NCI-H146 (cell line): ENCODE measurements at regions not wholly inside any gene's neighbourhood (a gene's known extent, or its start where the extent isn't known, plus 50 kb on each side); places are given as distances from the start of the nearest gene placed in this dataset.

Experiments used
- DNase-seq: peaks from one replicate; lab custom pipeline; 2025; lab: John Stamatoyannopoulos, UW

- DNase-seq: no peak
Measured at GRCh38 chr11:80255021-80255420, 814.2 kb upstream of the TENM4 start.

DNA sequence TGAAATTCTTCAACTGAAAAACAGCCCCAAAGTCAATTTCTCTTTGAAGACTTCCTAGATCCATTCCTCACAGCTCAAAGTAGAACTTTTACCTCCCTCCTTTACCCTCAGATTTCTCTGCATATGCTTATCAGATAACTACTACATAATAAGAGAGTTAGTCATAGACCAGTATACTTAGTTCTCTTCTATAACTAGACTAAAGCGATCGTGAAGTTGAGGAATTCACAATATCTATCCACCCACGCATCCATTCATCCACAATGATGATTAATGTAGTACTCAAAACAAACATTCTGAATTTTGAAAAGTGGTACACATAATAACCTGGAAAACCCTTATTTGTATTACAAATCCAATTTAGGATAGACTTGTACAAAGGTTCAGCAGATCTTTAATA is 800.9 kb upstream of the TENM4 start:
- DNase-seq: no peak

DNA sequence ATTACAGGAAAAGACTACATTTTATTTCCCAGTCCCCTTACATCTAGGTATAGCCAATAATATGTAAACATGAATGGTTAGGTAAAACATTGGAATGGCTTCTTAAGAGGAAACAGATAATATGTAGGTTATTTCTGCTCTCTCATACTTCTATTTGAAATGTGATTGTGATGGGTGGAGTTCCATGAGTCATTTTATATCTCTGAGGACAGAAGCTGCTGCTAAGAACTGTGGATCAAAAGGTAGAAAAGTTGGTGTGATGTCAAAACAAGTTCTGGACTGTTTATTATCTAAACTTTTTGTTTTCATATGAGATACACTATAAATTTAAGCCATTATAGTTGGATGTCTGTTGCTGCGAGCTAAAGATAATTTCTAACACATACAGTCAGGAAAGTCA is 799.4 kb upstream of the TENM4 start:
- DNase-seq: no peak

DNA sequence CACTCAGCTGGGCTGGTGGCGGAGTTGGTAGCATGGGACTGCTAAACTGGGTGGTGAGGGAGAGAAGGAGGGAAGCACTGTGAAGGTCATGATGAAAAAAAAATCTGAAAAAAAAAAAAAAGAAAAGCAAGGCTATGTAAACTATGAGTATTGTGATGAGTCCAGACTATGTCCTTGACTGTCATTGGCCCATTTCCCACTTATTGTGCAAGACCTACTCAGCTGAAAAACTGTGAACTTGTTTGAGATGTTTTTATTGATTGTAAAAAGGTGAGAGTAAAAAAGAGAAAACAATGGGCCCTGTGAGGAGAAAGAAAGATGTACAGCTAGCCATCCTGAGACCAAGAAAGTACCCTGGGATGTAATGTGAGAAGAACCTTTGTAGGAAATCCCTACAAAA is 798.4 kb upstream of the TENM4 start:
- DNase-seq: no peak

DNA sequence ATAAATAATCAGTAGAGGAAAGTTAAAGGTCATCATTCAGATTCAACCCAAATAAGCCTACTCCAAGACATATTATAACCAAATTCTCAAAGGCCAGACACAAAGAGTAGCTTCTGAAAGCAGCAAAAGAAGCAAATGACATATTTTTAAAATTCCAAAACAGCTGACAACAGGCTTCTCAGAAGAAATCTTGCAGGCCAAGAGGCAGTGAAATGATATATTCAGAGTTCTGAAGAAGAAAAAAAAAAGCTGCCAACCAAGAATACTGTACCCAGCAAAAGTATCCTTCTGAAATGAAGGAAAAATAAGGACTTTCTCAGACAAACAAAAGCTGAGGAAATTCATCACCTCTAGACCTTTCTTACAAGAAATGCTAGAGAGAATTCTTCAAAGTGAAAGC is 787.1 kb upstream of the TENM4 start:
- DNase-seq: no peak

GRCh38 chr11:80214413-80214812 is 773.6 kb upstream of the TENM4 start:
- DNase-seq: no peak

DNA sequence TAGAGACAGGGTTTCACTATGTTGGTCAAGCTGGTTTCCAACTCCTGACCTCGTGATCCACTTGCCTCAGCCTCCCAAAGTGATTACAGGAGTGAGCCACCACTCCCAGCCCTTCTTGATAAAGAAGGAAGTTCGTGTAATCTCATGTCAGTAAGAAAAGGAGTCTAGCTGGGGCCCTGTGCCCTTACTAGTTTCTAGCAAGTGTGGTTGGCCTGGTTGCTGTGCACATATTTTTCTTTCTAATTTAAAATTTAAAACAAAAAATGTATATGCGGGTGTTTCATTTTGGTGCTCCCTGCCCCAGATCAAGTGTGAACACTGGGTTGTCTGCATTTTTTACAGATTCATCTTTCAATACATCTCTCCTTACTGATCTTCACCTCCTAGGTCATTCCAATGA is 770.8 kb upstream of the TENM4 start:
- no peak for DNase-seq

GRCh38 chr11:80204021-80204420 is 763.2 kb upstream of the TENM4 start:
- no peak for DNase-seq

DNA sequence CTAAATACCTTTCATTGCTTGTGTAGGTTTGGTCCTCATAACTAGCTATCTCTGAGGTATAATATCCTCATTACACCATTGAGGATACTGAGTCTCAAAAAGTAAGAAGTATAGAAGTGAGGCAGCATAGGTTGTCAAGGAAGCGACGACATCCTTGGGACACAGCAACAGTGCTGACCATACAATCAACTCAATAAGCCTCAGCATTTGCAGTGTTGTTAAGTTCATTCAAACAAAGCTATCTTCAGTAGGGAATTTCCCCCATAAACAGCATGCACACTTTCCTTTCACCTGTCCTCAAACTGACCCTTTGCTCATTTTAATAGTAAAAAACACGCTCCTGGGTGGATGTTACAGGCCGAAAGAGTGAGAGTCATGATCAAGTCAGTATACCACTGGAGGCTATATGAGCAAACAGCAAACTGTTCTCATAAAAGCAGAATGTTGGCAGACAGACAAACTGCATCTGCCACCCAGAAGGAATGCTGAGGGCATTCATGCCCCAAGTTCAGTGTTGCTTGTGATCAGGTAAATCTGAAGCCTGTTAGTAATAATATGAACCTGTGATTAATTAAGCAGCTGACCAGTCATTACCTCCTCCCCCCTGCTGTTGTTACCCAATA is 756.2 kb upstream of the TENM4 start:
- DNase-seq: no peak

GRCh38 chr11:80196041-80196440 is 755.2 kb upstream of the TENM4 start:
- DNase-seq: no peak

GRCh38 chr11:80194625-80195024 is 753.8 kb upstream of the TENM4 start:
- DNase-seq: no peak

DNA sequence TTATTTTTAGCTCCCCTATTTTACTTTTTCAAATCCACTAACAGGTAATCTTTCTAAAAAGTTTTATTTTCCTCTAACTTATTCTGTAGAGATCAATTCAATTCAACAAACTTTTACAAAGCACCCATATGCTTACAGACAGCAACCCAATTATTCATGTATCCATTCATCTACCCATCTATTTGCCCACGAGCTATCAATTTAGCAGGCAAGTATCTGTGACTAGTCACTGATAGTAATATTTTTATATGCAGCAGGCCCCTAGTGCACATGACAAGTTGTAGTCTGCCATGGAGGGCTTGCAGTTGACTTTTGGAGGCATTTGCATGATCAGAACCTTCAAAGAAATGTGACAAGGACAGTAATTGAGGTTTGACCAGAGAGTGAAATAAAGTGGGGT is 753.2 kb upstream of the TENM4 start:
- DNase-seq: no peak

- DNase-seq: no peak
Measured at GRCh38 chr11:80188076-80188627, 747.3 kb upstream of the TENM4 start.

GRCh38 chr11:80186692-80187091 is 745.9 kb upstream of the TENM4 start:
- no peak for DNase-seq

GRCh38 chr11:80182901-80183300 is 742.1 kb upstream of the TENM4 start:
- DNase-seq: no peak

DNA sequence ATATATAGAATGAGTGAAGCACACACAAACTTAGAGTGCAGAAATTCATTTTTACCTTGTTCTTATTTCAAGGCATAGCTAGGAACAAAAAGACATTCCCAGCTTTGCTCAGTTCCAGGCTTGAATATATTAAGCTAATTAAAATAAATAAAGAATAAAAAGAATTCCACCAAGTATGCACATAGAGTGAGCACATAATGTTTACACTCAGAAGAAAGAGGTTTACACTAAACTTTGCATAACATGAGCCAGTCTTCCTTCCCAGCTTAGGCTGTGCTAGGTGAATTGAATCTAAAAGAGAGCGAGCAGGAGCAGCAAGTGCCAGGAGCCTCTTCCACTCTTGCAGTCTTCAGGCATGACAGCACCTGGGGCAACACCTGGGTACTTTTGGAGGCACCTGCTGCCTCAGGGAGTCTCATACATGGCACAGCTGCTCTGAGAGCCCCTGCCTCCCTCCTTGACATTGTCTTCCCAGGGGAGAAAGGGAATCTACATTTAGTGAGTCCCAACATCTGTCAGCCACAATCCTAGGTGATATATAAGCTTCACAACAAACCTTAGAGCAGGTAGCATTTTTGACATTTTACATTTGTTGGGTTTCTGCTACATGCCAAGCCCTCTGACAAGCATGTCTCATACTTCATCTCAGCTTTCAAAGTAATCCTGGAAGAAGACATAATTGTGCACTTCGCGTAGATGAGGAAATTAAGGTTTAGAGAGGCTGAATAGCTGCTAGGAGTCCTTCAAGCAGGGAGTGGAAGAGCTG is 732.7 kb upstream of the TENM4 start:
- DNase-seq: no peak

GRCh38 chr11:80168796-80169195 is 728.0 kb upstream of the TENM4 start:
- DNase-seq: no peak

DNA sequence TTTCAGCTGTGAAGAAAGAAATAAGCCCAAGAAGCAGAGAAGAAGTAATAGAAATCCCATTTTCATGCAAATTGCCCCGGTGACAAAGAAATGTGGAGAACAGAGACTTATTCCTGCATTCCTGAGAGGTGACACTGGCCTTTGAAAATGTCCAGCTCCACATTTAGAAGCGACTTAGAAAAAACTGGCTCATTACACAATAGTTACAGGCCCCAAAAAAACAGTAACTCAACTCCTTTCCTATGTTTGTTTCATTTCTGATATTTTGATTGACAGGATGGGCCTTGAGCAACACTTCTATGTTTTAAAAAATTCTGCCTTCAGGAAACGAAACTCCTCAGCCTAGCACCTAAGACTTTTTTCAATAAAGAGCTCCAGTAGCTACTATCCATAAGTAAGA is 726.9 kb upstream of the TENM4 start:
- no peak for DNase-seq

- no peak for DNase-seq
Measured at GRCh38 chr11:80165744-80166143, 724.9 kb upstream of the TENM4 start.

DNA sequence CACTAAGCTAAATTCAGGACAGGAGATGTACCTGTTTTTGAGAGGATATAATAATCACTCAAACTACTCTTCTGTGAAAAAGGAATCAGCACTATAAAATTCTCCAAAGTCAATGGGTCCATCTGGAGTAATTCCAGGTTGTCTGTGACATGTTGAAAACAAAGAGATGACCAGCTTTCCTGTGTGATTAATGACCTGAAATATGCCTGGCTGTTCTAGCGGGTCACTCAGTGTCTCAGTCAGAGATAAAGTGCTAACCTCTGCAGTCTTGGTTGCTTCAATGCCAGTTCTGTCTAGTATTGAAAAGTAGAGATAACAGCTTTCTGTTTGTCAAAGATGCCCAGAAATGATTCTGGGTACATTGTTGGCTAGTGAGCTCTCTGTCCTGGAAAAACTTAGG is 722.6 kb upstream of the TENM4 start:
- DNase-seq: no peak

- DNase-seq: no peak
Measured at GRCh38 chr11:80163011-80163410, 722.2 kb upstream of the TENM4 start.

- DNase-seq: no peak
Measured at GRCh38 chr11:80162387-80162786, 721.6 kb upstream of the TENM4 start.

DNA sequence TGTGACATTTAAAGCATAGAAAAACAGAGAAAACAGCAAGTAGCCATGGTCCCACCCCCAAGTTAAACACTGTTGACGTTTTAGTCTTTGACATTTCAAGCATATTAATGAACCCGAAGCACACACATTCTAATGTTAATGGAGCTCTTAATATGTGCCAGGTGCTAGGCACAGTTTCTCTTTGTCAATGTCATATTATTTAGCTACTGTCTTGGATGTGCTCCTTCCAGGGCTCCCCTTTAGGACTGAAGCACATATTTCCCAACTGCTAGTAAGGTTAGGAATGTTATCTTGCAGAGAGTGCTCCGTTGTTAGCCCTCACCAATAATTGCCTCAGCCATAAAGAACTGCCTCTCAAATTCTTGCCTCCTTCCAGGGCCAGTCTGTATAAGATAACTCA is 716.6 kb upstream of the TENM4 start:
- no peak for DNase-seq

DNA sequence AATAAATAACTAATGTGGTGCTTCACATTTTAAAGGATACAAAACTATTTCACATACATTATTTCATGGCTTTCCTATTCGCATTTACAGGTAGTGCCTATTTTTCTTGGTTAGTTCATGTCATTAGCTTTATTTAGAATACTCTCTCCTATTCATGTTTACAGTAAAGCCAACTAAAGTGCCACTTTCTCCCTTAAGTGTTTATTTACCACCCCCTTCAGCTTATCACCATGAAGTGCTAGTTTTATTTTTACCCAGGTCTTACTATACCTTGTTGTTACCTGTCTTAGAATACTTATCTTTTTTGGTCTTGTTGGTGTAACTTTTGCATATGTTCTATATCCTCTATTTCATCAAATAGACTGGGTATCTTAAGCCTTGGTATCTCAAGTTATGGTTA is 715.2 kb upstream of the TENM4 start:
- no peak for DNase-seq
